ENCODE measurements at regions not wholly inside any gene's neighbourhood (a gene's known extent, or its start where the extent isn't known, plus 50 kb on each side); places are given as distances from the start of the nearest gene placed in this dataset.
"Not testable (repeated sequence)": the region's sequence is repeated elsewhere in the genome, so short reads cannot be mapped to it uniquely, and the experiment has no call there.

- peaks cover 13 to 29% (median 13%) of the 10 kb centered on the region in 3 donors for H3K9me3 Mint-ChIP-seq
- H3K4me1 Mint-ChIP-seq = no peaks in the 10 kb centered on the region
- CTCF ChIA-PET = no interaction called here
Measured at GRCh38 chr11:23217072-23217471, 356.8 kb upstream of the CCDC179 start.

GRCh38 chr11:23220086-23220485 lies 359.8 kb upstream of the CCDC179 start:
- H3K36me3 ChIP-seq (ENCODE audit: control insufficient read depth in 2 of 2, extremely low read depth in 1 of 2, insufficient read depth in 1 of 2, low read length in 1 of 2); H3K27me3 Mint-ChIP-seq; CTCF ChIA-PET; H3K4me3 Mint-ChIP-seq; H3K36me3 Mint-ChIP-seq; H3K4me3 ChIP-seq (ENCODE audit: control insufficient read depth in 1 of 2, extremely low read depth in 1 of 2, low read length in 1 of 2); H3K27me3 ChIP-seq (replicated peaks in 1 of 2; ENCODE audit: control insufficient read depth in 2 of 2, extremely low read depth in 1 of 2, insufficient read depth in 2 of 2, low read length in 1 of 2); DNase-seq; H3K27ac Mint-ChIP-seq; H3K27ac ChIP-seq (ENCODE audit: low read length); H3K4me1 ChIP-seq (ENCODE audit: control insufficient read depth in 1 of 2, extremely low read depth in 1 of 2, insufficient read depth in 2 of 2, low read length in 2 of 2); H3K4me1 Mint-ChIP-seq; ATAC-seq (replicated peaks in 1 of 4); H3K9me3 ChIP-seq; POLR2A ChIA-PET: not testable (repeated sequence)
- WGBS (ENCODE audit: insufficient coverage) = no CpG with 5 or more reads among the region's 3 CpGs
- H3K9me3 Mint-ChIP-seq = peaks cover 13 to 30% (median 16%) of the 10 kb centered on the region in 3 donors

More at GRCh38 chr11:23217072-23217471, 356.8 kb upstream of the CCDC179 start:
- Mint-ChIP-seq H3K27me3 (no peaks in the 10 kb centered on the region), H3K36me3 (no peaks in the 10 kb centered on the region), H3K4me3 (no peak overlapping the region), H3K27ac (no peak overlapping the region)
- H3K36me3 ChIP-seq (ENCODE audit: control insufficient read depth in 2 of 2, extremely low read depth in 1 of 2, insufficient read depth in 1 of 2, low read length in 1 of 2) = no peaks in the 10 kb centered on the region
- WGBS (ENCODE audit: insufficient coverage) = 86% methylated on average over 5 of the region's 9 CpGs
- H3K4me3 ChIP-seq (ENCODE audit: control insufficient read depth in 1 of 2, extremely low read depth in 1 of 2, low read length in 1 of 2) = no peak overlapping the region
- POLR2A ChIA-PET = no interaction called here
- ATAC-seq (replicated peaks in 1 of 4) = no peak
- DNase-seq = no peak
- H3K27ac ChIP-seq (ENCODE audit: low read length) = no peak overlapping the region
- H3K27me3 ChIP-seq (replicated peaks in 1 of 2; ENCODE audit: control insufficient read depth in 2 of 2, extremely low read depth in 1 of 2, insufficient read depth in 2 of 2, low read length in 1 of 2) = no peaks in the 10 kb centered on the region
- H3K9me3 ChIP-seq = no peaks in the 10 kb centered on the region
- H3K4me1 ChIP-seq (ENCODE audit: control insufficient read depth in 1 of 2, extremely low read depth in 1 of 2, insufficient read depth in 2 of 2, low read length in 2 of 2) = no peaks in the 10 kb centered on the region

- H3K27me3 ChIP-seq (replicated peaks in 1 of 2; ENCODE audit: control insufficient read depth in 2 of 2, extremely low read depth in 1 of 2, insufficient read depth in 2 of 2, low read length in 1 of 2) = no peaks in the 10 kb centered on the region
- Mint-ChIP-seq H3K36me3 (no peaks in the 10 kb centered on the region), H3K27ac (no peak overlapping the region), H3K4me3 (no peak overlapping the region), H3K4me1 (no peaks in the 10 kb centered on the region), H3K27me3 (no peaks in the 10 kb centered on the region), H3K9me3 (peaks cover 10 to 30% (median 13%) of the 10 kb centered on the region in 3 donors)
- no peak for DNase-seq
- no peak for ATAC-seq (replicated peaks in 1 of 4)
- POLR2A ChIA-PET = no interaction called here
- no peak overlapping the region for H3K27ac ChIP-seq (ENCODE audit: low read length)
- CTCF ChIA-PET = no interaction called here
- H3K4me3 ChIP-seq (ENCODE audit: control insufficient read depth in 1 of 2, extremely low read depth in 1 of 2, low read length in 1 of 2) = no peak overlapping the region
- H3K4me1 ChIP-seq (ENCODE audit: control insufficient read depth in 1 of 2, extremely low read depth in 1 of 2, insufficient read depth in 2 of 2, low read length in 2 of 2) = no peaks in the 10 kb centered on the region
- H3K36me3 ChIP-seq (ENCODE audit: control insufficient read depth in 2 of 2, extremely low read depth in 1 of 2, insufficient read depth in 1 of 2, low read length in 1 of 2) = no peaks in the 10 kb centered on the region
- H3K9me3 ChIP-seq = no peaks in the 10 kb centered on the region
Measured at GRCh38 chr11:23221366-23221765, 361.1 kb upstream of the CCDC179 start.

- ATAC-seq (replicated peaks in 1 of 4) = no peak
- no peaks in the 10 kb centered on the region for H3K27me3 Mint-ChIP-seq
- H3K27ac ChIP-seq (ENCODE audit: low read length) = no peak overlapping the region
- peaks cover 3 to 8% (median 6%) of the 10 kb centered on the region in 3 donors for H3K9me3 Mint-ChIP-seq
- no peak overlapping the region for H3K4me3 ChIP-seq (ENCODE audit: control insufficient read depth in 1 of 2, extremely low read depth in 1 of 2, low read length in 1 of 2)
- no peaks in the 10 kb centered on the region for H3K9me3 ChIP-seq
- H3K27me3 ChIP-seq (replicated peaks in 1 of 2; ENCODE audit: control insufficient read depth in 2 of 2, extremely low read depth in 1 of 2, insufficient read depth in 2 of 2, low read length in 1 of 2) = no peaks in the 10 kb centered on the region
- 65% methylated on average over 4 of the region's 5 CpGs for WGBS (ENCODE audit: insufficient coverage)
- H3K27ac Mint-ChIP-seq = no peak overlapping the region
- no peak overlapping the region for H3K4me3 Mint-ChIP-seq
- H3K36me3 Mint-ChIP-seq = no peaks in the 10 kb centered on the region
- H3K4me1 Mint-ChIP-seq = no peaks in the 10 kb centered on the region
- ChIA-PET CTCF (no interaction called here), POLR2A (no interaction called here)
- no peaks in the 10 kb centered on the region for H3K36me3 ChIP-seq (ENCODE audit: control insufficient read depth in 2 of 2, extremely low read depth in 1 of 2, insufficient read depth in 1 of 2, low read length in 1 of 2)
- H3K4me1 ChIP-seq (ENCODE audit: control insufficient read depth in 1 of 2, extremely low read depth in 1 of 2, insufficient read depth in 2 of 2, low read length in 2 of 2) = no peaks in the 10 kb centered on the region
- DNase-seq = no peak
Measured at GRCh38 chr11:23226331-23227077, 366.2 kb upstream of the CCDC179 start.

- no peak overlapping the region for H3K27ac Mint-ChIP-seq
- WGBS (ENCODE audit: insufficient coverage) = no CpG with 5 or more reads among the region's 3 CpGs
- no peaks in the 10 kb centered on the region for H3K36me3 ChIP-seq (ENCODE audit: control insufficient read depth in 2 of 2, extremely low read depth in 1 of 2, insufficient read depth in 1 of 2, low read length in 1 of 2)
- H3K27me3 ChIP-seq (replicated peaks in 1 of 2; ENCODE audit: control insufficient read depth in 2 of 2, extremely low read depth in 1 of 2, insufficient read depth in 2 of 2, low read length in 1 of 2) = no peaks in the 10 kb centered on the region
- H3K4me3 Mint-ChIP-seq = no peak overlapping the region
- no peaks in the 10 kb centered on the region for H3K9me3 ChIP-seq
- ChIA-PET POLR2A (no interaction called here), CTCF (no interaction called here)
- H3K27me3 Mint-ChIP-seq = no peaks in the 10 kb centered on the region
- H3K4me1 ChIP-seq (ENCODE audit: control insufficient read depth in 1 of 2, extremely low read depth in 1 of 2, insufficient read depth in 2 of 2, low read length in 2 of 2) = no peaks in the 10 kb centered on the region
- ATAC-seq (replicated peaks in 1 of 4) = no peak
- peaks cover 3 to 6% (median 6%) of the 10 kb centered on the region in 3 donors for H3K9me3 Mint-ChIP-seq
- no peaks in the 10 kb centered on the region for H3K4me1 Mint-ChIP-seq
- no peak for DNase-seq
- no peak overlapping the region for H3K4me3 ChIP-seq (ENCODE audit: control insufficient read depth in 1 of 2, extremely low read depth in 1 of 2, low read length in 1 of 2)
- no peak overlapping the region for H3K27ac ChIP-seq (ENCODE audit: low read length)
- H3K36me3 Mint-ChIP-seq = no peaks in the 10 kb centered on the region
Measured at GRCh38 chr11:23227078-23227445, 366.8 kb upstream of the CCDC179 start.

- H3K36me3 Mint-ChIP-seq = no peaks in the 10 kb centered on the region
- ATAC-seq (replicated peaks in 1 of 4) = no peak
- H3K27ac ChIP-seq (ENCODE audit: low read length) = no peak overlapping the region
- no peaks in the 10 kb centered on the region for H3K4me1 ChIP-seq (ENCODE audit: control insufficient read depth in 1 of 2, extremely low read depth in 1 of 2, insufficient read depth in 2 of 2, low read length in 2 of 2)
- H3K9me3 ChIP-seq = no peaks in the 10 kb centered on the region
- peaks cover 0 to 10% (median 0%) of the 10 kb centered on the region in 3 donors for H3K9me3 Mint-ChIP-seq
- no peak overlapping the region for H3K4me3 Mint-ChIP-seq
- H3K27me3 ChIP-seq (replicated peaks in 1 of 2; ENCODE audit: control insufficient read depth in 2 of 2, extremely low read depth in 1 of 2, insufficient read depth in 2 of 2, low read length in 1 of 2) = no peaks in the 10 kb centered on the region
- H3K27me3 Mint-ChIP-seq = no peaks in the 10 kb centered on the region
- H3K4me3 ChIP-seq (ENCODE audit: control insufficient read depth in 1 of 2, extremely low read depth in 1 of 2, low read length in 1 of 2) = no peak overlapping the region
- no peaks in the 10 kb centered on the region for H3K36me3 ChIP-seq (ENCODE audit: control insufficient read depth in 2 of 2, extremely low read depth in 1 of 2, insufficient read depth in 1 of 2, low read length in 1 of 2)
- no peak for DNase-seq
- ChIA-PET POLR2A (no interaction called here), CTCF (no interaction called here)
- no peaks in the 10 kb centered on the region for H3K4me1 Mint-ChIP-seq
- no peak overlapping the region for H3K27ac Mint-ChIP-seq
Measured at GRCh38 chr11:23232652-23233051, 372.4 kb upstream of the CCDC179 start.

- H3K4me1 ChIP-seq (ENCODE audit: control insufficient read depth in 1 of 2, extremely low read depth in 1 of 2, insufficient read depth in 2 of 2, low read length in 2 of 2) = no peaks in the 10 kb centered on the region
- DNase-seq (no peak), ATAC-seq (replicated peaks in 1 of 4) (no peak)
- Mint-ChIP-seq H3K4me3 (no peak overlapping the region), H3K4me1 (no peaks in the 10 kb centered on the region), H3K27ac (no peak overlapping the region), H3K36me3 (no peaks in the 10 kb centered on the region), H3K27me3 (no peaks in the 10 kb centered on the region), H3K9me3 (peaks cover 0 to 10% (median 0%) of the 10 kb centered on the region in 3 donors)
- no peaks in the 10 kb centered on the region for H3K36me3 ChIP-seq (ENCODE audit: control insufficient read depth in 2 of 2, extremely low read depth in 1 of 2, insufficient read depth in 1 of 2, low read length in 1 of 2)
- CTCF ChIA-PET = no interaction called here
- no peak overlapping the region for H3K4me3 ChIP-seq (ENCODE audit: control insufficient read depth in 1 of 2, extremely low read depth in 1 of 2, low read length in 1 of 2)
- no peaks in the 10 kb centered on the region for H3K27me3 ChIP-seq (replicated peaks in 1 of 2; ENCODE audit: control insufficient read depth in 2 of 2, extremely low read depth in 1 of 2, insufficient read depth in 2 of 2, low read length in 1 of 2)
- no peak overlapping the region for H3K27ac ChIP-seq (ENCODE audit: low read length)
- WGBS (ENCODE audit: insufficient coverage) = no CpG with 5 or more reads among the region's 3 CpGs
- H3K9me3 ChIP-seq = no peaks in the 10 kb centered on the region
- POLR2A ChIA-PET = no interaction called here
Measured at GRCh38 chr11:23233075-23233474, 372.8 kb upstream of the CCDC179 start.
